ENCODE measurements at regions not wholly inside any gene's neighbourhood (a gene's known extent, or its start where the extent isn't known, plus 50 kb on each side); places are given as distances from the start of the nearest gene placed in this dataset.

DNA sequence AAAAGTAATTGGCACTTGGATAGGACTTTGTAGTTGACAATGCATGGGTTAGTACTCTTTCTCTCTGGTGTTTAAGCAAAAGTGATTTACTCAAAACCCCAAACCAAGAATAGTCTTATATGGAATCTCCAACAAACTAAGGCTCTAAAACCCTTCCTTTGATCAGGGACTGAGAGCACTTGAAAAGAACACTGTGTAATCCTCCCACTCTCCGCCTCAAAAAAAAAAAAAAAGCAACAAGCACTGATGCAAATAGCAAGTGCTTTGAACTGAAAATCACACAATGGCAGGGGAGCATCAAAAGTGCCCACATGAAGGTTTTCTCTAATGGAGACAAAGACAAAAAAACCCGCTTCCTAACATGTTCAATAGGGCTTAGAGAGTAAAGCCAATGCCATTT lies 467.9 kb upstream of the AUTS2 start:
- POLR2A ChIA-PET (ENCODE audit: unreplicated experiment) = no interaction called here
- H2AK5ac ChIP-seq (ENCODE audit: low read depth, low read length) = no peak overlapping the region
- no peak overlapping the region for H3K56ac ChIP-seq (ENCODE audit: extremely low read depth, insufficient read depth, low read length)
- H3K18ac ChIP-seq (ENCODE audit: low read depth, low read length) = no peak overlapping the region
- ATAC-seq (ENCODE audit: low read depth) (no peak), DNase-seq (no peak)
- in situ Hi-C loops (cut with MboI; ENCODE audit: low sequenced_read_pairs) (no loop called here), intact Hi-C loops (cut with micrococcal nuclease) (no loop called here), dilution Hi-C loops (cut with HindIII; ENCODE audit: low sequenced_read_pairs, unreplicated experiment) (no loop called here)
- WGBS, 2 experiments (ENCODE audit: extremely low coverage in 2 of 2, insufficient read length in 1 of 2) = no CpG with 5 or more reads among the region's 2 CpGs
- no peaks in the 10 kb centered on the region for H3K36me3 ChIP-seq (ENCODE audit: control insufficient read depth, insufficient read depth, low read length)
- H2BK5ac ChIP-seq (ENCODE audit: low read depth, low read length, poor library complexity, severe bottlenecking) = no peak overlapping the region
- no peak overlapping the region for H2BK15ac ChIP-seq (ENCODE audit: low read depth, low read length)
- no TSS peak for BruUV-seq (replicated peaks)
- no peak for TF ChIP-seq RAD21 (IDR thresholded peaks at IDR 0.05; ENCODE audit: low read length)
- TF ChIP-seq SMC3 (IDR thresholded peaks at IDR 0.05; ENCODE audit: low read depth, low read length) = no peak
- TF ChIP-seq, protein P1, sequence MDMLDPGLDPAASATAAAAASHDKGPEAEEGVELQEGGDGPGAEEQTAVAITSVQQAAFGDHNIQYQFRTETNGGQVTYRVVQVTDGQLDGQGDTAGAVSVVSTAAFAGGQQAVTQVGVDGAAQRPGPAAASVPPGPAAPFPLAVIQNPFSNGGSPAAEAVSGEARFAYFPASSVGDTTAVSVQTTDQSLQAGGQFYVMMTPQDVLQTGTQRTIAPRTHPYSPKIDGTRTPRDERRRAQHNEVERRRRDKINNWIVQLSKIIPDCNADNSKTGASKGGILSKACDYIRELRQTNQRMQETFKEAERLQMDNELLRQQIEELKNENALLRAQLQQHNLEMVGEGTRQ (IDR thresholded peaks at IDR 0.05; ENCODE audit: low read depth, low read length) = no peak
- no peak for TF ChIP-seq MXI1 (IDR thresholded peaks at IDR 0.05; ENCODE audit: borderline replicate concordance, low read depth, low read length)
- no peak for TF ChIP-seq BHLHE40 (IDR thresholded peaks at IDR 0.05; ENCODE audit: low read depth, low read length)
- TF ChIP-seq MAZ (IDR thresholded peaks at IDR 0.05; ENCODE audit: borderline replicate concordance, low read depth, low read length) = no peak
- no peak for TF ChIP-seq RFX5 (IDR thresholded peaks at IDR 0.05; ENCODE audit: low read depth, low read length)
- no peak for TF ChIP-seq POLR2A (IDR thresholded peaks at IDR 0.05; ENCODE audit: low read depth, low read length)
- no peak for TF ChIP-seq CEBPB (IDR thresholded peaks at IDR 0.05; ENCODE audit: low read depth, low read length)
- TF ChIP-seq, protein P2, sequence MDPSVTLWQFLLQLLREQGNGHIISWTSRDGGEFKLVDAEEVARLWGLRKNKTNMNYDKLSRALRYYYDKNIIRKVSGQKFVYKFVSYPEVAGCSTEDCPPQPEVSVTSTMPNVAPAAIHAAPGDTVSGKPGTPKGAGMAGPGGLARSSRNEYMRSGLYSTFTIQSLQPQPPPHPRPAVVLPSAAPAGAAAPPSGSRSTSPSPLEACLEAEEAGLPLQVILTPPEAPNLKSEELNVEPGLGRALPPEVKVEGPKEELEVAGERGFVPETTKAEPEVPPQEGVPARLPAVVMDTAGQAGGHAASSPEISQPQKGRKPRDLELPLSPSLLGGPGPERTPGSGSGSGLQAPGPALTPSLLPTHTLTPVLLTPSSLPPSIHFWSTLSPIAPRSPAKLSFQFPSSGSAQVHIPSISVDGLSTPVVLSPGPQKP (IDR thresholded peaks at IDR 0.05; ENCODE audit: borderline replicate concordance, low read depth, low read length) = no peak
- no peak for TF ChIP-seq NFE2L2 (IDR thresholded peaks at IDR 0.05; ENCODE audit: low read depth, low read length)
- TF ChIP-seq, protein P3, sequence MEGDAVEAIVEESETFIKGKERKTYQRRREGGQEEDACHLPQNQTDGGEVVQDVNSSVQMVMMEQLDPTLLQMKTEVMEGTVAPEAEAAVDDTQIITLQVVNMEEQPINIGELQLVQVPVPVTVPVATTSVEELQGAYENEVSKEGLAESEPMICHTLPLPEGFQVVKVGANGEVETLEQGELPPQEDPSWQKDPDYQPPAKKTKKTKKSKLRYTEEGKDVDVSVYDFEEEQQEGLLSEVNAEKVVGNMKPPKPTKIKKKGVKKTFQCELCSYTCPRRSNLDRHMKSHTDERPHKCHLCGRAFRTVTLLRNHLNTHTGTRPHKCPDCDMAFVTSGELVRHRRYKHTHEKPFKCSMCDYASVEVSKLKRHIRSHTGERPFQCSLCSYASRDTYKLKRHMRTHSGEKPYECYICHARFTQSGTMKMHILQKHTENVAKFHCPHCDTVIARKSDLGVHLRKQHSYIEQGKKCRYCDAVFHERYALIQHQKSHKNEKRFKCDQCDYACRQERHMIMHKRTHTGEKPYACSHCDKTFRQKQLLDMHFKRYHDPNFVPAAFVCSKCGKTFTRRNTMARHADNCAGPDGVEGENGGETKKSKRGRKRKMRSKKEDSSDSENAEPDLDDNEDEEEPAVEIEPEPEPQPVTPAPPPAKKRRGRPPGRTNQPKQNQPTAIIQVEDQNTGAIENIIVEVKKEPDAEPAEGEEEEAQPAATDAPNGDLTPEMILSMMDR (conservative IDR thresholded peaks at IDR 0.05; ENCODE audit: low read depth, low read length) = no peak
- no peak for TF ChIP-seq CHD1 (IDR thresholded peaks at IDR 0.05; ENCODE audit: low read depth, low read length)
- no peak for TF ChIP-seq FOS (IDR thresholded peaks at IDR 0.05; ENCODE audit: low read depth, low read length)
- TF ChIP-seq MAFK (IDR thresholded peaks at IDR 0.05; ENCODE audit: low read depth, low read length) = no peak
- no peak for TF ChIP-seq RCOR1 (IDR thresholded peaks at IDR 0.05; ENCODE audit: insufficient replicate concordance, low read length)
- no peaks in the 10 kb centered on the region for H3K27me3 ChIP-seq (ENCODE audit: control insufficient read depth, insufficient read depth, low read length)
- no peak overlapping the region for H4K8ac ChIP-seq (ENCODE audit: low read depth in 2 of 2, low read length in 2 of 2)
- H3K9ac ChIP-seq (ENCODE audit: low read depth, low read length) = no peak overlapping the region
- no peaks in the 10 kb centered on the region for H3K79me1 ChIP-seq (ENCODE audit: low read depth in 1 of 2, low read length in 2 of 2)
- no peak overlapping the region for H3K4me3 ChIP-seq (ENCODE audit: insufficient read depth, low read depth, low read length)
- H4K5ac ChIP-seq (ENCODE audit: low read depth, low read length) = no peak overlapping the region
- no peak overlapping the region for H3K27ac ChIP-seq (ENCODE audit: insufficient read depth, low read length)
- H2BK20ac ChIP-seq (ENCODE audit: low read depth, low read length) = no peak overlapping the region
- no peaks in the 10 kb centered on the region for H4K20me1 ChIP-seq (ENCODE audit: insufficient read depth, low read length)
- no peak overlapping the region for H3K4ac ChIP-seq (ENCODE audit: low read depth, low read length)
- H2AFZ ChIP-seq (replicated peaks; ENCODE audit: low read length, poor library complexity) = no peak overlapping the region
- H2AK9ac ChIP-seq (replicated peaks; ENCODE audit: low read depth, low read length, poor library complexity) = no peak overlapping the region
- H3K9me1 ChIP-seq (ENCODE audit: insufficient read depth, low read length) = no peaks in the 10 kb centered on the region
- no peak overlapping the region for H4K91ac ChIP-seq (ENCODE audit: insufficient read depth, low read depth, low read length)
- no peaks in the 10 kb centered on the region for H3K4me1 ChIP-seq (ENCODE audit: control insufficient read depth, insufficient read depth, low read length)
- no peak overlapping the region for H2BK120ac ChIP-seq (ENCODE audit: low read depth, low read length)
- no peak overlapping the region for H3K23ac ChIP-seq (ENCODE audit: low read depth, low read length)
- H3K4me2 ChIP-seq (ENCODE audit: low read depth, low read length) = no peak overlapping the region
- H3K9me3 ChIP-seq (ENCODE audit: control insufficient read depth, insufficient read depth, low read length) = peaks cover 7% of the 10 kb centered on the region
- H3K14ac ChIP-seq (replicated peaks; ENCODE audit: low read depth, low read length) = no peak overlapping the region
- CTCF ChIA-PET = no interaction called here

Measured in IMR-90 (cell line).